ENCODE measurements at regions not wholly inside any gene's neighbourhood (a gene's known extent, or its start where the extent isn't known, plus 50 kb on each side); places are given as distances from the start of the nearest gene placed in this dataset.

DNA sequence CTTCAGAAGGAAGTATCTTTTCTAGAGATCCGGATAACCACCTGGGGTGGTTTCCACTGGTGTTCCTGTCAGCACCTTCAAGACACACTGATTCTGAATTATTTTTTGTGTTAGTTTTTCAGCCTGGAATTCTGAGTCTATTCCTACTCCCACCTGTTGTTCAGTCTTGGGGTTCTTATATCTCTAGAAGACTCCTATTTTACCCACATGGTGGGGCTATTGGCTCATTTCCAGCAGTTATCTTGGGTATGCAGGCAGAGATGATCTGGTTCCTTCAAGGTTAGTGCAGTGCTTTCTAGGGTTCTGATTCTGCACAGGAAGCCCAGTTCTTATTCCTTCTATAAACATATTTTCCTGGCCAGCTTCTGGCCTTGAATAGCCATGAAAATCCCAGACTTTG lies 175.6 kb upstream of the PDE7B start:
- H2BK20ac ChIP-seq (ENCODE audit: low read length) = no peak overlapping the region
- no peaks in the 10 kb centered on the region for H3K27me3 ChIP-seq (replicated peaks in 1 of 4; ENCODE audit: control insufficient read depth in 3 of 4, extremely low read depth in 1 of 4, insufficient read depth in 3 of 4, low read length in 3 of 4)
- no peak overlapping the region for H2AFZ ChIP-seq (ENCODE audit: low read length)
- H3K23ac ChIP-seq (ENCODE audit: insufficient read length) = no peak overlapping the region
- no peak overlapping the region for H2AK5ac ChIP-seq (ENCODE audit: low read depth, low read length)
- DNase-seq (ENCODE audit: low read depth in 1 of 2, low spot score in 2 of 2) (no peak), FAIRE-seq (peak; percentile 94)
- TF ChIP-seq, protein P1, sequence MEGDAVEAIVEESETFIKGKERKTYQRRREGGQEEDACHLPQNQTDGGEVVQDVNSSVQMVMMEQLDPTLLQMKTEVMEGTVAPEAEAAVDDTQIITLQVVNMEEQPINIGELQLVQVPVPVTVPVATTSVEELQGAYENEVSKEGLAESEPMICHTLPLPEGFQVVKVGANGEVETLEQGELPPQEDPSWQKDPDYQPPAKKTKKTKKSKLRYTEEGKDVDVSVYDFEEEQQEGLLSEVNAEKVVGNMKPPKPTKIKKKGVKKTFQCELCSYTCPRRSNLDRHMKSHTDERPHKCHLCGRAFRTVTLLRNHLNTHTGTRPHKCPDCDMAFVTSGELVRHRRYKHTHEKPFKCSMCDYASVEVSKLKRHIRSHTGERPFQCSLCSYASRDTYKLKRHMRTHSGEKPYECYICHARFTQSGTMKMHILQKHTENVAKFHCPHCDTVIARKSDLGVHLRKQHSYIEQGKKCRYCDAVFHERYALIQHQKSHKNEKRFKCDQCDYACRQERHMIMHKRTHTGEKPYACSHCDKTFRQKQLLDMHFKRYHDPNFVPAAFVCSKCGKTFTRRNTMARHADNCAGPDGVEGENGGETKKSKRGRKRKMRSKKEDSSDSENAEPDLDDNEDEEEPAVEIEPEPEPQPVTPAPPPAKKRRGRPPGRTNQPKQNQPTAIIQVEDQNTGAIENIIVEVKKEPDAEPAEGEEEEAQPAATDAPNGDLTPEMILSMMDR (IDR thresholded peaks at IDR 0.05; ENCODE audit: control extremely low read depth in 1 of 3, insufficient read depth in 1 of 3, low read depth in 1 of 3, low read length in 3 of 3) = peak in 2 of 3 experiments; percentile 62 to 85; a peak in 3 of 4 replicates
- TF ChIP-seq CTBP2 (IDR thresholded peaks at IDR 0.05; ENCODE audit: borderline replicate concordance, insufficient read depth, insufficient read length, low read length) (no peak), RAD21 (IDR thresholded peaks at IDR 0.05 in 1 of 2, conservative IDR thresholded peaks at IDR 0.05 in 1 of 2; ENCODE audit: low read depth in 2 of 2, low read length in 2 of 2) (peak; percentile 94 to 98), ZNF274 (IDR thresholded peaks at IDR 0.05; ENCODE audit: borderline replicate concordance, extremely low read depth, low read length) (no peak)
- no peak overlapping the region for H4K5ac ChIP-seq (ENCODE audit: insufficient read length, low read depth, low read length)
- no peaks in the 10 kb centered on the region for H3K79me2 ChIP-seq (ENCODE audit: control insufficient read depth in 1 of 2, insufficient read depth in 2 of 2, low read length in 2 of 2)
- no peak overlapping the region for H3K4me2 ChIP-seq (ENCODE audit: insufficient read depth in 1 of 2, low read depth in 2 of 2, low read length in 2 of 2)
- no peaks in the 10 kb centered on the region for H3K23me2 ChIP-seq (ENCODE audit: low read depth, low read length)
- no peak overlapping the region for H4K8ac ChIP-seq (ENCODE audit: extremely low read depth, insufficient read depth, low read length)
- no peak overlapping the region for H3K18ac ChIP-seq (ENCODE audit: extremely low read depth, low read length)
- no peak overlapping the region for H2BK15ac ChIP-seq (ENCODE audit: low read length)
- H3K56ac ChIP-seq (replicated peaks; ENCODE audit: insufficient read length, low read depth, low read length) = no peak overlapping the region
- no peaks in the 10 kb centered on the region for H4K20me1 ChIP-seq (replicated peaks in 1 of 2; ENCODE audit: control insufficient read depth in 1 of 2, insufficient read depth in 2 of 2, low read length in 2 of 2)
- H3K4me3 ChIP-seq (ENCODE audit: extremely low read depth in 1 of 4, insufficient read depth in 2 of 4, low read depth in 3 of 4, low read length in 4 of 4) = no peak overlapping the region
- H3K79me1 ChIP-seq (ENCODE audit: low read depth, low read length) = no peaks in the 10 kb centered on the region
- H3K27ac ChIP-seq (ENCODE audit: low read depth, low read length) = no peak overlapping the region
- CTCF ChIA-PET (ENCODE audit: partially characterized antibody) = interaction anchor here (0.6 to 3.6 kb wide), 17 partner anchors 11 to 551 kb away, joined by 3 to 27 read pairs (median 4); no protein-coding TSS in a partner anchor
- H3K14ac ChIP-seq (ENCODE audit: insufficient read length) = no peak overlapping the region
- no peak overlapping the region for H3K9ac ChIP-seq (replicated peaks in 1 of 4; ENCODE audit: extremely low read depth in 1 of 4, low read depth in 3 of 4, low read length in 3 of 4)
- no peaks in the 10 kb centered on the region for H3K4me1 ChIP-seq (replicated peaks in 1 of 4; ENCODE audit: control insufficient read depth in 3 of 4, insufficient read depth in 4 of 4, low read length in 3 of 4)
- H2BK12ac ChIP-seq (ENCODE audit: low read depth, low read length) = no peak overlapping the region
- WGBS, 2 experiments (ENCODE audit: extremely low coverage in 1 of 2, insufficient coverage in 1 of 2, insufficient read length in 1 of 2, insufficient replicate concordance in 2 of 2, low coverage in 1 of 2, low lambda C conversion rate in 2 of 2, missing lambda C conversion rate in 1 of 2) = 35% methylated on average over 1 of the region's 1 CpG; no CpG with 5 or more reads in 1 of the 2 experiments
- POLR2A ChIA-PET (ENCODE audit: partially characterized antibody) = no interaction called here
- H3K9me3 ChIP-seq (ENCODE audit: insufficient read depth in 2 of 2, low read depth in 1 of 2, low read length in 1 of 2) = no peaks in the 10 kb centered on the region
- no peaks in the 10 kb centered on the region for H3K36me3 ChIP-seq (ENCODE audit: control insufficient read depth in 2 of 4, insufficient read depth in 4 of 4, low read length in 3 of 4)
- H2BK120ac ChIP-seq (replicated peaks; ENCODE audit: low read depth, low read length) = no peak overlapping the region
- H3K4ac ChIP-seq (replicated peaks; ENCODE audit: insufficient read length, low read depth, low read length) = no peak overlapping the region
- no peak overlapping the region for H2BK5ac ChIP-seq (ENCODE audit: low read depth, low read length)
- no peak overlapping the region for H4K91ac ChIP-seq (replicated peaks; ENCODE audit: insufficient read length, low read length)
